K562 (cell line): ENCODE measurements at regions not wholly inside any gene's neighbourhood (a gene's known extent, or its start where the extent isn't known, plus 50 kb on each side); places are given as distances from the start of the nearest gene placed in this dataset.

ENCODE experiments used
- ATAC-seq: fragments of 200-7000 bp; cut with Tn5 transposase; 3 replicates; pipeline ENCODE4 v1.9.1; 2020; ENCODE audit warnings: moderate library complexity
- BruUV-seq: library from RNA; stranded (reverse); fragments of 400-500 nt; replicated peaks from 2 replicates; lab custom pipeline; 2021; lab: Mats Ljungman, UMichigan
- CTCF ChIA-PET: fragments of 300-600 bp; formaldehyde crosslinking; extraction: SDS; loops from one replicate; lab custom pipeline; 2021; ENCODE audit warnings: low intra/inter-chr PET ratio; lab: Yijun Ruan, JAX
- POLR2A ChIA-PET: fragments of 300-600, 350-650 bp; sonication (Branson Sonifier 250); formaldehyde crosslinking; extraction: SDS; loops from one replicate; lab custom pipeline; 2021; ENCODE audit warnings: antibody characterized with exemption, inconsistent platforms; lab: Yijun Ruan, JAX
- DNase-seq, 4 experiments: peaks; one replicate each; pipeline versions ENCODE4 v3.0.0 to v3.0.0-alpha.2; 2011 to 2018; ENCODE audit warnings: low spot score in 3 of 4, mixed read lengths in 3 of 4; ENCODE audit errors: extremely low read depth in 1 of 4
- FAIRE-seq: peaks from 2 replicates; lab custom pipeline; 2011; peaks lifted over from hg19 to GRCh38; lab: Jason Lieb, UNC
- H2AFZ ChIP-seq: 2 replicates; pipeline ENCODE4 v1.6.0; 2011; ENCODE audit warnings: low read depth, low read length, control low read depth, inconsistent platforms
- H3K27ac ChIP-seq: fragments of 200-600 bp; 3 replicates; pipeline ENCODE4 v1.8.0; 2011; ENCODE audit warnings: low read depth, mild to moderate bottlenecking, control low read depth, inconsistent platforms, low read length, moderate library complexity, mixed read lengths; ENCODE audit errors: extremely low read depth
- H3K27me3 ChIP-seq, 2 experiments: fragments of 300-600 bp in 1 of 2; 2 replicates in 1 of 2; 3 replicates in 1 of 2; pipeline versions ENCODE4 v1.6.0 to v1.8.0; 2011; ENCODE audit warnings: inconsistent platforms in 2 of 2, low read length in 2 of 2, mild to moderate bottlenecking in 1 of 2, mixed read lengths in 1 of 2, moderate library complexity in 1 of 2; ENCODE audit not compliant: control insufficient read depth in 2 of 2, insufficient read depth in 2 of 2
- H3K36me3 ChIP-seq: fragments of 300-600 bp; 3 replicates; pipeline ENCODE4 v1.8.0; 2011; ENCODE audit warnings: mild to moderate bottlenecking, low read length, inconsistent platforms; ENCODE audit not compliant: control insufficient read depth, insufficient read depth
- H3K4me1 ChIP-seq, 2 experiments: fragments of 200-600 bp in 1 of 2; replicated peaks in 1 of 2; 2 replicates in 1 of 2; 3 replicates in 1 of 2; pipeline versions ENCODE4 v1.5.1 to v1.8.0; 2011; ENCODE audit warnings: inconsistent platforms in 2 of 2, low read length in 2 of 2, mild to moderate bottlenecking in 1 of 2, mixed read lengths in 1 of 2, moderate library complexity in 1 of 2; ENCODE audit not compliant: control insufficient read depth in 2 of 2, insufficient read depth in 2 of 2
- H3K4me2 ChIP-seq: 2 replicates; pipeline ENCODE4 v1.6.1; 2011; ENCODE audit warnings: low read length, control low read depth, inconsistent platforms, mixed read lengths; ENCODE audit not compliant: insufficient read depth
- H3K4me3 ChIP-seq: fragments of 200-600 bp; sonication (generic), shearing (Covaris generic); 2 replicates; pipeline ENCODE4 v1.5.1; 2016; ENCODE audit warnings: control low read depth, inconsistent platforms
- H3K79me2 ChIP-seq: fragments of 200-600 bp; 3 replicates; pipeline ENCODE4 v1.8.0; 2011; ENCODE audit warnings: low read length, inconsistent platforms; ENCODE audit not compliant: control insufficient read depth, insufficient read depth
- H3K9ac ChIP-seq, 2 experiments: 2 replicates each; pipeline versions ENCODE4 v1.6.0 to v1.6.1; 2011; ENCODE audit warnings: low read depth in 2 of 2, low read length in 2 of 2, control low read depth in 1 of 2, inconsistent platforms in 1 of 2, mild to moderate bottlenecking in 1 of 2, mixed read lengths in 1 of 2; ENCODE audit not compliant: insufficient read depth in 1 of 2
- H3K9me1 ChIP-seq: one replicate; pipeline ENCODE4 v1.6.0; 2011; ENCODE audit warnings: inconsistent platforms, mild to moderate bottlenecking, low read length, moderate library complexity; ENCODE audit not compliant: control insufficient read depth, insufficient read depth
- H3K9me3 ChIP-seq: replicated peaks from 2 replicates; pipeline ENCODE4 v1.5.1; 2011; ENCODE audit warnings: low read depth, low read length, inconsistent platforms; ENCODE audit not compliant: control insufficient read depth, insufficient read depth
- H4K20me1 ChIP-seq: replicated peaks from 2 replicates; pipeline ENCODE4 v1.6.1; 2011; ENCODE audit warnings: low read length, inconsistent platforms, mixed read lengths; ENCODE audit not compliant: control insufficient read depth, insufficient read depth
- CAMTA2 ChIP-seq: fragments of 250-450 bp; sonication (Bioruptor Pico); conservative IDR thresholded peaks from 2 replicates; pipeline ENCODE4 v1.5.1; 2022
- NR2F6 ChIP-seq: fragments of 450-650 bp; formaldehyde crosslinking; IDR thresholded peaks from 2 replicates; pipeline ENCODE4 v1.4.0; 2020; ENCODE audit warnings: mild to moderate bottlenecking
- POLR2AphosphoS5 ChIP-seq: IDR thresholded peaks from 2 replicates; pipeline ENCODE4 v1.6.1; 2011; ENCODE audit warnings: mild to moderate bottlenecking, low read depth, low read length, moderate library complexity; ENCODE audit not compliant: control insufficient read depth, insufficient read depth
- POLR2B ChIP-seq: fragments of 450-650 bp; IDR thresholded peaks from 2 replicates; pipeline ENCODE4 v1.6.1; 2018; ENCODE audit warnings: low read depth; ENCODE audit not compliant: partially characterized antibody
- PPARD ChIP-seq: fragments of 250-450 bp; sonication (Bioruptor Pico); IDR thresholded peaks from 2 replicates; pipeline ENCODE4 v1.8.0; 2022; ENCODE audit warnings: inconsistent platforms, mild to moderate bottlenecking, moderate library complexity
- SIN3B ChIP-seq: fragments of 450-650 bp; IDR thresholded peaks from 2 replicates; pipeline ENCODE4 v1.6.1; 2017; ENCODE audit warnings: low read depth, mild to moderate bottlenecking, moderate library complexity
- ZKSCAN1 ChIP-seq: fragments of 150-350 bp; IDR thresholded peaks from 2 replicates; pipeline ENCODE4 v1.6.1; 2016; ENCODE audit warnings: low read depth, low read length
- ZNF668 ChIP-seq: fragments of 250-450 bp; sonication (Bioruptor Pico); IDR thresholded peaks from 2 replicates; pipeline ENCODE4 v1.8.0; 2022; ENCODE audit warnings: mild to moderate bottlenecking, inconsistent platforms
- whole genome bisulfite sequencing: fragments of 100-300 bp; shearing (Covaris generic); methylation state at CpG from one replicate; pipeline ENCODE4 v1.1.6; 2016; ENCODE audit warnings: low coverage, mixed read lengths; ENCODE audit not compliant: insufficient coverage; ENCODE audit errors: missing lambda C conversion rate; 5-methylcytosine and 5-hydroxymethylcytosine counted together
- in situ Hi-C: fragments of 300-500 bp; cut with MboI; formaldehyde crosslinking; loops from 4 replicates; pipeline ENCODE4 v1.15.0; 2018; ENCODE audit warnings: inconsistent platforms, mixed read lengths
- intact Hi-C: fragments of 100-400 bp; cut with micrococcal nuclease; formaldehyde crosslinking; loops from 2 replicates; pipeline ENCODE4 v1.14.2; 2022
- TF ChIP-seq, protein P1 (sequence below): fragments of 250-450 bp; sonication (Bioruptor Pico); IDR thresholded peaks from 2 replicates; pipeline ENCODE4 v1.8.0; 2022; ENCODE audit warnings: moderate library complexity, mild to moderate bottlenecking, inconsistent platforms

DNA sequence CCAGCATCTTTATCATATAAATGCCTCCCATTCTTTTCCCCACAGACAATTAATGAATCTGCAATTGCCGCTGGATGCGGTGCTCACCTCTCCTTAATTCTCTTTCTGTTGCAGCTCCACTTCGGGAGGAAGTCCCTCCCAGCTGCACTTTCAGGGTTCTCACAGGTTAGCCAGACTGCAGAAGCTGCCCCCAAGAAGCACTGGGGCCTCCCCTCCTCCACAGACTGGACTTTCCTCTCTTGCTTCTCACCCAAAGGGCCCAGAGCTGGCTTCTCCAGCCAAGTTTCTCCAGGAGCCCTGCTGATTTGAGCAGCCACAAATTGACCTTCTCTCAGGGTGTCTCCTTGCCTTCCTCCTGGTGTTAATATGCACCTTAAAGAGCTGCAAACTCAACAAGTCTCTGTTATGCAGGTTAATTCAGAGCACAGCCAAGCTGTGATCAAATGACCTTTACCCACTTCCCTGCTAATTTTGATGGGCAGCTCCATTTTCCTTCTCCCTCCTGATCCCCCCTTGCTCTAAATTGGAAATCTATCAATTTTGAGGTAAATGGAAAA, 298.9 kb downstream of the BUD13 start:
- Histone ChIP-seq H3K36me3 (no peaks in the 10 kb centered on the region), H3K4me2 (no peak overlapping the region), H3K27ac (no peak overlapping the region), H3K4me3 (no peak overlapping the region), H3K9me3 (no peaks in the 10 kb centered on the region), H2AFZ (no peak overlapping the region), H3K9me1 (no peaks in the 10 kb centered on the region), H3K27me3 (no peaks in the 10 kb centered on the region; a peak in 1 of 5 replicates), H3K79me2 (no peaks in the 10 kb centered on the region), H3K4me1 (no peaks in the 10 kb centered on the region), H4K20me1 (no peaks in the 10 kb centered on the region), H3K9ac (no peak overlapping the region)
- DNase-seq (no peak), FAIRE-seq (no peak), ATAC-seq (no peak)
- no peak for TF ChIP-seq POLR2AphosphoS5
- no peak for TF ChIP-seq CAMTA2 (CRISPR knock-in tag)
- no peak for TF ChIP-seq ZNF668 (CRISPR knock-in tag)
- TF ChIP-seq ZKSCAN1, result no peak
- no peak for TF ChIP-seq POLR2B
- TF ChIP-seq PPARD, result no peak
- TF ChIP-seq, protein P1, sequence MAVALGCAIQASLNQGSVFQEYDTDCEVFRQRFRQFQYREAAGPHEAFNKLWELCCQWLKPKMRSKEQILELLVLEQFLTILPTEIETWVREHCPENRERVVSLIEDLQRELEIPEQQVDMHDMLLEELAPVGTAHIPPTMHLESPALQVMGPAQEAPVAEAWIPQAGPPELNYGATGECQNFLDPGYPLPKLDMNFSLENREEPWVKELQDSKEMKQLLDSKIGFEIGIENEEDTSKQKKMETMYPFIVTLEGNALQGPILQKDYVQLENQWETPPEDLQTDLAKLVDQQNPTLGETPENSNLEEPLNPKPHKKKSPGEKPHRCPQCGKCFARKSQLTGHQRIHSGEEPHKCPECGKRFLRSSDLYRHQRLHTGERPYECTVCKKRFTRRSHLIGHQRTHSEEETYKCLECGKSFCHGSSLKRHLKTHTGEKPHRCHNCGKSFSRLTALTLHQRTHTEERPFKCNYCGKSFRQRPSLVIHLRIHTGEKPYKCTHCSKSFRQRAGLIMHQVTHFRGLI (CRISPR knock-in tag), result no peak
- TF ChIP-seq SIN3B, result no peak
- TF ChIP-seq NR2F6 (CRISPR knock-in tag), result no peak
- ChIA-PET POLR2A (interaction anchor here (2.5 kb wide), 1 partner anchor 19 kb away, joined by 6 read pairs; no protein-coding TSS in a partner anchor), CTCF (no interaction called here)
- intact Hi-C loops, result no loop called here
- in situ Hi-C loops, result no loop called here
- WGBS, result 3% methylated on average over 3 of the region's 3 CpGs
- no TSS peak for BruUV-seq
